ENCODE measurements at regions not wholly inside any gene's neighbourhood (a gene's known extent, or its start where the extent isn't known, plus 50 kb on each side); places are given as distances from the start of the nearest gene placed in this dataset.

DNA sequence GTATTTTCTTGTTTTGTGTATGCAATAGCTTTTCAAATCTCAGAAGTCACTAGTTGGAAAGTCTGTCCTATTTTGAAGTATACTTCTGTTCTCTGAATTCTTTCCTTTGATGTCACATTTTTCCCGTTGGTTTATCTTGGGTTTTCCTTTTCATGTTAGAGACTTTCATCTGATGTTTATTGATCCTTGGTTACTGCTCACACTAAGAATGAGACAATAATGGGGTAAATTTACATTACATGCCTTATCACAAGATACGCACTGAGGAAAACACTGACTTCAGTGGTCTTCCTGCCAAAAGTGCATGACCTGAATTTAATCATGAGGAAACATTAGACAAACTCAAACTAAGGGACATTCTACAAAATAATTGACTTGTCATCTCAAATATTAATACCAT lies 63.5 kb upstream of the C1GALT1 start:
- no peak for DNase-seq (ENCODE audit: low spot score)

GRCh38 chr7:7119729-7120128 lies 62.6 kb upstream of the C1GALT1 start:
- no peak for DNase-seq (ENCODE audit: low spot score)

DNA sequence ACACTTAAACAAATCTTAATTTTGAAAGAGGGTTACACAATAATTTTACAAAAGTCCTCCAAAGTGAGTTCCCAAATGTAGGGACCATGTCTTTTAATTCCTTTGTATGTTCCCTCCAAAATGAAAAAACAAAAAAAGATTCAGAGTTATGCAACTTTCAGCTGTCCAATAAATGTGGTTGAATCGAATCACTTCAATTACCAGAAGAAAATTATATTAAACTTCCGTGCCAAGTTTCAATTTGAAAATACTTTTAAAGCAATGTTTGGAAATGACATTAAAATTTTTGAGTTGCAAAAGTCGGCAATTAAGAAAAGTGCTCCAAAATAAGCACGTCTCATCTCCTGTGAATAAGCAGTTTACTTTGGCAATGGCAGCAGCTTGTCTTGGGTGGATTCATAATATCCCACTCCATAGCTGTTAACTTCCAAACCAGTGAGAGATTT lies 60.3 kb upstream of the C1GALT1 start:
- no peak for DNase-seq (ENCODE audit: low spot score)

- no peak for DNase-seq (ENCODE audit: low spot score)
Observed at GRCh38 chr7:7122701-7123281, 59.6 kb upstream of the C1GALT1 start.

DNA sequence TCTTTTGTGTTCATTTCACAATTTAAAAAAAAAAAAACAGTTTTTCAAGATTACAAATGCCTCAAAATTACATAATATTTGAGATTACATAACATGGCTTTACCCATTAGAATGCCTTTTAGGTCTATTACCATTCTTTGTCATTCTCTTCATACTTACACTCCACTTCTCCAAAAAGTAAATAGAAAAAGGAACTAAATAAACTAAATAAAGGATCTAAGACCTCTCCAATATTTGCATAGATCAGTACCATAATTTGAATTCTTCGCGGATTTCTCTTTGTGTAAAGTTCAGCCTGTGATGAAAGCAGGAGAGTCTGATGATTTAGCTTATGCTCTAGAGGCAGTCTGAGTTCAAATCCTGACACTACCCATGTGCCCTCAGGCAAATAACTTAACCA lies 56.4 kb upstream of the C1GALT1 start:
- DNase-seq (ENCODE audit: low spot score): no peak

DNA sequence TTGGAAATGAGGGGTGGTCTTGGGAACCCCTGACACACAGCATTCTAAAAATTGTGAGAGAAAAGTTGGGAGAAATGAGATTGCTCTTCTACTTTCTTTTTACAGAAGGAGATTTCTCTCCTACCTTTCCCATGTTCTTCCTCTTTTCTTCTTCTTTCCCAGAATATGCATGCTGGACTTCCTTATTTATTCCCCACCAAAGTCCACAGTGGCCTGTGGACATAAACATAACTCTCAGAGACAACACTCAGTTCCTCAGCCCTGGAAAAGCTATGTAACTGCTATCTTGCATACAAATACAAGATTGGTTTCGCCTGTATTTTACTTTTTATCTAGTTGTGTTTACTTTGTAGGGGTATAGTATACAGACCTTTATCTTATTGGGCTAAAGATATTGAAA lies 54.6 kb upstream of the C1GALT1 start:
- no peak for DNase-seq (ENCODE audit: low spot score)

- no peak for DNase-seq (ENCODE audit: low spot score)
Observed at GRCh38 chr7:7129381-7129780, 53.0 kb upstream of the C1GALT1 start.

GRCh38 chr7:7131273-7131672 lies 51.1 kb upstream of the C1GALT1 start:
- DNase-seq (ENCODE audit: low spot score): no peak
